GM21390 (cell line): ENCODE measurements at regions not wholly inside any gene's neighbourhood (a gene's known extent, or its start where the extent isn't known, plus 50 kb on each side); places are given as distances from the start of the nearest gene placed in this dataset.
"Not testable (repeated sequence)": the region's sequence is repeated elsewhere in the genome, so short reads cannot be mapped to it uniquely, and the experiment has no call there.

Experiments
- ATAC-seq: cut with Tn5 transposase; IDR thresholded peaks from one replicate; pipeline ENCODE4 v1.9.1; 2021; ENCODE audit not compliant: unreplicated experiment

- ATAC-seq: no peak
Measured at GRCh38 chr12:131635491-131636122, 75.3 kb upstream of the SFSWAP start.

DNA sequence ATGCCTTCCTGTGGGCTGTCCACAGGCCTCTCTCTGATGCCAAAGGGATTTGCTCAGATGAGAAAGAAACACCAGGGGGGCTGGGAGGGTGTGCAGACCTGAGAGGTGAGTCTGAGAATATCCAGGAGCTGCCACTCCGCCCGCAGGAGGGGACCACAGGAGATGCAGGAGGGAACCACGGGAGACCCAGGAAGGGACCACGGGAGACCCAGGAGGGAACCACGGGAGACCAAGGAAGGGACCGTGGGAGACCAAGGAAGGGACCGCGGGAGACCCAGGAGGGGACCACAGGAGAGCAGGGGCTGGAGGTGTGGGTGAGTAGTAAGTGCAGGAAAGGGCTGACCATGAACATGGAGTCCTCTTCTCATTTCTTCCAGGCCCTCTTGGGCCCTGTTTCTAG, 74.6 kb upstream of the SFSWAP start:
- no peak for ATAC-seq

GRCh38 chr12:131636940-131637750, 73.7 kb upstream of the SFSWAP start:
- ATAC-seq: no peak

DNA sequence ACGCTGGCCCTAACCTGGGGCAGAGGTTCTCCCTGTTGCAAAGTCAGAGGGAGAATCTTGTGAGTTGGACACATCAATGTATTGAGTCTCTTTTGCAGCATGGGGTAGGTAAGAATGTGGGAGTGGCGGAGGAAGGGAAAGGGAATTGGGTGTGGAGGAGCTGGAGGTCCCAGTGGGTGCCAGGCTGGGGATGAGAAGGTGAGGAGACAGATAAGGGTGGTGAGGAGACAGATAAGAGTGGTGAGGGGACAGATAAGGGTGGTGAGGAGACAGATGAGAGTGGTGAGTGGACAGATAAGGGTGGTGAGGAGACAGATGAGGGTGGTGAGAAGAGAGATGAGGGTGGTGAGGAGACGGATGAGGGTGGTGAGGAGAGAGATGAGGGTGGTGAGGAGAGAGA, 72.9 kb upstream of the SFSWAP start:
- no peak for ATAC-seq

DNA sequence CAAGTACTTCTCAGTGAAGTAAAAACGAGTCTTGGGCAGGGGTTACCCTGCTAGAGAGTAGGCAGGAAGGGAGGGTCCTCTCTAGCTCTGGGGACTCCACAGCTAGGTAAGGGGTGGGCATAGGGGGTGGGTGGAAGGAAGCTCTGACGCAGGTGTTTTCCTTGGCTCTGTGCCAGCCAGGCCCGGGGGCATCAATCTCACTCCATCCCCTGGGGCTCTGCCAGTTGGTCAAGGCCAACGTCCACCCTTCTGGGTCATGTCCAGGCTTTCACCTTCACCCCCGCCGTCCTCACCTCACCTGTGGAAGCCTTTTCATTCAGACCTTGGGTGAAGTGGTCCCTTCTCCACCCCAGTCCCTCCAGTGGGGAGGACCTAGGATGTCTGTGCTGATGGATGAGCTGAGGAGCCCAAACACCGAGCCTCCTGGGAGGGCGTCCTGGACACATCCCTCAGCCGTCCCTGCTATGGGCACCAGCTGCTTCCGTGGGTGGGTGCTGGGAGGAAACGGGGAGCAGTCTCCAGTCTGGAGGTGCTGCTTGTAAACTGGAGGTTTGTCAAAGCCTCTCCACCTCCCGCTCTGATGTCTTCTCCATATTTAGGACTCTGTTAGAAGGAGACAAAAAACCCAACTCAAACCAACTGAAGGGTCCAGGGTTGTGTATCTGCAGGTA, 71.5 kb upstream of the SFSWAP start:
- no peak for ATAC-seq

- no peak for ATAC-seq
Measured at GRCh38 chr12:131640525-131640924, 70.4 kb upstream of the SFSWAP start.

- ATAC-seq: no peak
Measured at GRCh38 chr12:131641315-131641714, 69.6 kb upstream of the SFSWAP start.

GRCh38 chr12:131642101-131642540, 68.8 kb upstream of the SFSWAP start:
- no peak for ATAC-seq

- ATAC-seq: no peak
Measured at GRCh38 chr12:131642771-131643170, 68.1 kb upstream of the SFSWAP start.

DNA sequence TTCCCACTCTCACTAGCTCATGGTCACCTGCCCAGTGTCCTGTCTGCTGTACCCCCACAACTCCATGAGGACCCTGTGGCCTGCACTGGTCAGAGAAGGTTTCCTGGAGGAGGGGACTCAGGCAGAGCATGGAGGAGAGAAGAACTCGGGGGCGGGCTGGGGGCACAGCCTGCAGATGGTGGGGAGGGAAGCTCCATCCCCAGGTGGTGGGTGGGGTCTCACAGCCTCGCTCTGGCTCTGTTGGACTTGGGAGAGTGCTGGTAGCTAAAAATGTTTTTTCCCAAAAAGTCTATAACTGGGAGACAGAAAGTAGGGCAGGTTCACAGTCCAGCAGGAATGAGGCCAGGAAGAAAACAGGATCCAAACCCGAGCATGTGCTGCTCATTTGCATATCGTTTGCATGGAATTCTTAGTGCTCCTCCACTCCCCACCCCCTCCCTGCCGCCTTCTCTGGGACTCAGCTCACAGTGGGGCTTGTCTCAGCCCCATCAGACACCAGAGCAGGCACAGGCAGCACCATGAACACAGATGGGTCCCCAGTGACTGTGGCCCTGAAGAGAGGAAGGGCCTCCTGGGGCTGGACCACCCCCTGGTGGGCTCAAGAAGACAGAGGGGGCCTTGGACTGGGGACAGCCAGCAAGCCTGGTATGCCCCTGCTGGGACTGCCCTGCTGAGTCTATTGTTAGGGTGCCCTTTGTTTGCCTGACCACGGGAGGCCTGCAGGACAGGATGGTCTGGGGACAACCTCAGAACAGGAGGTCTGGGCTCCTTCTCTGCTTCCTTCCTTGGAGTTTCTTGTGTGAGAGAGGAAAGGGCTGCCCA, 67.0 kb upstream of the SFSWAP start:
- ATAC-seq: no peak

- ATAC-seq: no peak
Measured at GRCh38 chr12:131644481-131644880, 66.4 kb upstream of the SFSWAP start.

DNA sequence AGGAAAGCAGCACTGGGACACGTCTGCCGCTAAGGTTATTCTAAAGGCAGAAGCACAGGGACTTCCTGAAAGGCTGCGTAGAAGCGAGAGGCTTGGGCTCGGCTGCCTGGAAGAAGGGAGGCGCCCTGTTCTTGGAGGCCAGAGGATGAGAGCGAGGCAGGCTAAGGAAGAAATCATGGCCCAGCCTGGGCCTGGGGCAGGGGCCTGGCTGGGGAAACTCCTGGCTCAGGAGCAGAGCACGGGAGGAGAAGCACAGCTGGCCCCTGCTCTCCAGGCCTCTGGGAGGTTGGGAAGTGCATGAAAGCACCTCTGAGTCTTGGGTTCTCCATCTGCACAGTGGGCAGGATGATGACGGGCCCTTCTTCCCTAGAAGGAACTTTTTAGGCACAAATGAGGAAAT, 66.0 kb upstream of the SFSWAP start:
- not testable (repeated sequence) for ATAC-seq

DNA sequence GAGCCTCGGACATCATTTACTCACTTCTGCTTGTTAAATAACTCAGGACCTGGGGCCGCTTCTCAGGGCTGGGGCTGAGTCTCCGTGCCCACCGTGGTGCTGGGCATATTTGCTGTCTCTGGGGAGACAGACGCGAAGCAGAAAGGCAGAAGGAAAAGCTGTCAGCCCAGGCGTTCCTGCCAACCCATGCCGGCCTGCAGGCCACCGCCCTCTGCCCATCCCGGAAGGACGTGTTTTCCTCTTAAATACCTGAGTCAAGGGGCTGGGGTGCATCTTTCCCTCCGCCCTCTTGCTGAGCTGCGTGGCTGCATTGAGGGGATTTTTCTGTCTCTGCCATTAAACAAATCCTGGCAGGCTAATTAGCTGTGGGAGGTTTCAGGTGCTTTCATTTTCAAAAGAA, 65.3 kb upstream of the SFSWAP start:
- ATAC-seq: not testable (repeated sequence)

- not testable (repeated sequence) for ATAC-seq
Measured at GRCh38 chr12:131646444-131646843, 64.4 kb upstream of the SFSWAP start.

GRCh38 chr12:131647667-131648066, 63.2 kb upstream of the SFSWAP start:
- no peak for ATAC-seq

DNA sequence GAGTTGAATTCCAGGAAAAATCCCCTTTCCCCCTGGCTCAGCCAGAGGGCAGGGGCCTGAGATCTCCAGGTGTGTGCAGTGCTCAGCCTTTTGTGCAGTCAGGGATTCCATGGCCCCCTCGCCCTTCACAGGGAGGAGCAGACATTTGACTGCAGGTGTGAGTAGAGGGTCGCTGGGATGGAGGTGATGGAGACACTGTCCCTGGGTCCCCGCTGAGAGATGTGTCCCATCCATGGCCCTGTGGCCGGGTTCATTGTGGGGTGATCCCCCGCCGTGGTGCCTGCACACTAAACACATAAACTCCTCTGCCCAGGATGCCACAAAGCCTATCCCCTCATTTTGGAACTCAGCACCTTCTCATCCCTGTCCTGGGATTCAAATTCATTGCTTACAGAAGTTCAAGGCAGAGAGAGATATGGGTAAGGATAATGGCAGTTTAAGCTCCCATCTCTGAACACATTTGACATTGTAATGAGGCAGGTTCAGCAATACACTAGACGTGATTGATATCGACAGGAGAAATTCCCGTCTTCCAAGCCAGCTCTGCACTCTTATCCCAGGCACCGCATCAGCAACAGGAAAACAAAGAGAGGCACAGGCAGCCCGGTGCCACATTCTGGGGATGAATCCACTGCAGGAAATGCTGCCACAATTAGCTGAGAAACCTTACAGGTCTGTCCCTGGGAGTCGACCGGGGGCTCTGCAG, 55.3 kb upstream of the SFSWAP start:
- not testable (repeated sequence) for ATAC-seq

DNA sequence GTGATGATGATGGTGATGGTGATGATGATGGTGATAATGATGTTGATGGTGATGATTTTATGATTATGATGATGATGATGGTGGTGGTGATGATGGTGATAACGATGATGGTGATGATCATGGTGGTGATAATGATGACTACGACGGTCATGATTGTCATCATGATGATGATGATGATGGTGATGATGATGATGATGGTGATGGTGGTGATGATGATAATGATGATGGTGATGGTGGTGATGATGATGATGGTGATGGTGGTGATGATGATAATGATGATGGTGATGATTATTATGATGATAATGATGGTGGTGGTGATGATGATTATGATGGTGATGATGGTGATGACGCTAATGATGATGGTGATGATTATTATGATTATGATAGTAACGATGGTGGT, 54.1 kb upstream of the SFSWAP start:
- not testable (repeated sequence) for ATAC-seq

GRCh38 chr12:131658605-131659004, 52.3 kb upstream of the SFSWAP start:
- not testable (repeated sequence) for ATAC-seq

DNA sequence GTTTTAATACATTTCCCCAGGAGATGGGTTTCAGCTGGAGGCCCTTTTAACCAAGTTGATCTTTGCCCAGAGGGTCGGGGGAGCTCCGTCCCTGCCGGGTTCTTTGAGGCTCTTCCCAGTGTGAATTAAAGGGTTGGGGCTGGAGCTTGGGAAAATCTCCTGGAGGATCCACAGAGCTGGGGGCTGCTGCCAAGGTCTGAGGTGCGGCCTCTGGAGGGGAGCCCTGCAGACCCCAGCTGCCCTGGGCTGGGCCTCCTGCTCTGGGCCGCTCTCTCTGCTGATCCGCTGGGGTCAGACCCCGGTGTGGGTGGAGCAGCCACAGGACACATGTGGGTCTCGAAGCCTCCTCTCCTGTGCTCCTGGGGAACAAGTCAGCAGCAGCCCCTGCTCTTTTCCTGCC, 51.4 kb upstream of the SFSWAP start:
- not testable (repeated sequence) for ATAC-seq

DNA sequence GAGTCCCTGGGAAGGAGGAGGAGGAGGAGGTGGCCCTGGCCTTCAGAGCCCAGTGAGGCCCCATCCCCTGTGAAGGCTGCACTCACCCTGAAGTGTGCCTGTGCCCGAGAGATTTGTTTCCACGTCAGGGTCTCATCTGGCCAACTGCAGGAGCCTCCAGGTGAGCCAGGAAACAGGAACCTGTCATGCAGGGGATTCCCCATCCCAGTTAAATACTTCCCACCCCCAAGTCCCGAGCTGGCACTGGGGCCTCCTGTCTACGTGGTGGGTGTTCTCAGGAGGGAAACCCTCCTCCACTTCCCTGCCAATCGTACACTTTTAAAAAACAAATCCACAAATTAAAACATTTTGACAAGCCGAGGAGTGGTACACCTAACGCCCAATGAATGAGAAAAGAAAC, 50.9 kb upstream of the SFSWAP start:
- not testable (repeated sequence) for ATAC-seq
